Muscle of leg (tissue), 3 donors: ENCODE measurements at regions not wholly inside any gene's neighbourhood (a gene's known extent, or its start where the extent isn't known, plus 50 kb on each side); places are given as distances from the start of the nearest gene placed in this dataset.
"Not testable (repeated sequence)": the region's sequence is repeated elsewhere in the genome, so short reads cannot be mapped to it uniquely, and the experiment has no call there.

ENCODE experiments used
- DNase-seq: peaks from one replicate; pipeline ENCODE4 v3.0.0; 2013
- H3K27ac ChIP-seq: one replicate; pipeline ENCODE4 v1.5.1; 2013; ENCODE audit warnings: mild to moderate bottlenecking, low read length, control low read depth
- H3K27me3 ChIP-seq: one replicate; pipeline ENCODE4 v1.6.1; 2013; ENCODE audit warnings: low read length; ENCODE audit not compliant: control insufficient read depth, insufficient read depth
- H3K36me3 ChIP-seq: one replicate; pipeline ENCODE4 v1.6.1; 2013; ENCODE audit warnings: low read length; ENCODE audit not compliant: control insufficient read depth, insufficient read depth
- H3K4me1 ChIP-seq: one replicate; pipeline ENCODE4 v1.6.1; 2013; ENCODE audit warnings: low read length; ENCODE audit not compliant: control insufficient read depth, insufficient read depth
- H3K4me3 ChIP-seq: one replicate; pipeline ENCODE4 v1.5.1; 2013; ENCODE audit warnings: low read length, control low read depth
- H3K9me3 ChIP-seq: replicated peaks from 2 replicates; pipeline ENCODE4 v1.6.1; 2013; ENCODE audit warnings: low read depth, low read length; ENCODE audit not compliant: control insufficient read depth
- WGBS: methylation state at CpG from one replicate; pipeline ENCODE4 v1.1.5; 2013; ENCODE audit warnings: missing lambda C conversion rate; ENCODE audit not compliant: insufficient coverage; 5-methylcytosine and 5-hydroxymethylcytosine counted together

GRCh38 chr7:125274742-125275141, 345.1 kb upstream of the POT1 start:
- H3K27me3 ChIP-seq, DNase-seq, H3K4me1 ChIP-seq, H3K36me3 ChIP-seq, H3K27ac ChIP-seq, H3K4me3 ChIP-seq, H3K9me3 ChIP-seq: not testable (repeated sequence)
- 99% methylated on average over 5 of the region's 6 CpGs for WGBS

GRCh38 chr7:125264174-125264856, 334.7 kb upstream of the POT1 start:
- H3K4me3 ChIP-seq, H3K9me3 ChIP-seq, DNase-seq, H3K4me1 ChIP-seq, H3K36me3 ChIP-seq, H3K27me3 ChIP-seq, H3K27ac ChIP-seq: not testable (repeated sequence)
- WGBS: 94% methylated on average over 9 of the region's 13 CpGs

- H3K9me3 ChIP-seq, H3K4me1 ChIP-seq, H3K27me3 ChIP-seq, H3K4me3 ChIP-seq, H3K36me3 ChIP-seq, H3K27ac ChIP-seq, DNase-seq: not testable (repeated sequence)
- WGBS: 80% methylated on average over 7 of the region's 10 CpGs
Observed at GRCh38 chr7:125258876-125259417, 329.3 kb upstream of the POT1 start.

- WGBS: no CpG with 5 or more reads among the region's 2 CpGs
Observed at GRCh38 chr7:125257617-125258016, 328.0 kb upstream of the POT1 start.

GRCh38 chr7:125256446-125256845, 326.8 kb upstream of the POT1 start:
- Histone ChIP-seq H3K36me3 (no peaks in the 10 kb centered on the region), H3K4me1 (no peaks in the 10 kb centered on the region), H3K27me3 (no peaks in the 10 kb centered on the region), H3K27ac (no peak overlapping the region), H3K4me3 (no peak overlapping the region), H3K9me3 (no peaks in the 10 kb centered on the region)
- no peak for DNase-seq
- WGBS: no CpG with 5 or more reads among the region's 2 CpGs

More at GRCh38 chr7:125257617-125258016, 328.0 kb upstream of the POT1 start:
- H3K4me3 ChIP-seq: no peak overlapping the region
- no peaks in the 10 kb centered on the region for H3K9me3 ChIP-seq
- DNase-seq: no peak
- H3K36me3 ChIP-seq: no peaks in the 10 kb centered on the region
- H3K4me1 ChIP-seq: no peaks in the 10 kb centered on the region
- no peak overlapping the region for H3K27ac ChIP-seq
- H3K27me3 ChIP-seq: no peaks in the 10 kb centered on the region

- DNase-seq: no peak
- Histone ChIP-seq H3K9me3 (no peaks in the 10 kb centered on the region), H3K36me3 (no peaks in the 10 kb centered on the region), H3K27me3 (no peaks in the 10 kb centered on the region), H3K4me1 (no peaks in the 10 kb centered on the region), H3K27ac (no peak overlapping the region), H3K4me3 (no peak overlapping the region)
- no CpG with 5 or more reads among the region's 3 CpGs for WGBS
Observed at GRCh38 chr7:125255810-125256209, 326.2 kb upstream of the POT1 start.

GRCh38 chr7:125254566-125254965, 324.9 kb upstream of the POT1 start:
- DNase-seq: no peak
- no peaks in the 10 kb centered on the region for H3K9me3 ChIP-seq
- no peak overlapping the region for H3K4me3 ChIP-seq
- no peak overlapping the region for H3K27ac ChIP-seq
- no CpG with 5 or more reads among the region's 1 CpG for WGBS
- no peaks in the 10 kb centered on the region for H3K27me3 ChIP-seq
- H3K36me3 ChIP-seq: no peaks in the 10 kb centered on the region
- no peaks in the 10 kb centered on the region for H3K4me1 ChIP-seq

- no peaks in the 10 kb centered on the region for H3K27me3 ChIP-seq
- no peak for DNase-seq
- no peaks in the 10 kb centered on the region for H3K4me1 ChIP-seq
- H3K36me3 ChIP-seq: no peaks in the 10 kb centered on the region
- no CpG with 5 or more reads among the region's 3 CpGs for WGBS
- H3K9me3 ChIP-seq: no peaks in the 10 kb centered on the region
- no peak overlapping the region for H3K4me3 ChIP-seq
- no peak overlapping the region for H3K27ac ChIP-seq
Observed at GRCh38 chr7:125253452-125254190, 324.0 kb upstream of the POT1 start.

GRCh38 chr7:125247514-125248098, 318.0 kb upstream of the POT1 start:
- Histone ChIP-seq H3K27ac (no peak overlapping the region), H3K4me3 (no peak overlapping the region), H3K9me3 (no peaks in the 10 kb centered on the region), H3K4me1 (no peaks in the 10 kb centered on the region), H3K27me3 (no peaks in the 10 kb centered on the region), H3K36me3 (no peaks in the 10 kb centered on the region)
- WGBS: 80% methylated on average over 1 of the region's 1 CpG
- DNase-seq: no peak

- Histone ChIP-seq H3K27ac (no peak overlapping the region), H3K4me3 (no peak overlapping the region)
- WGBS: no CpG with 5 or more reads among the region's 1 CpG
Observed at GRCh38 chr7:125246706-125247105, 317.1 kb upstream of the POT1 start.

More at GRCh38 chr7:125246706-125247105, 317.1 kb upstream of the POT1 start:
- no peak for DNase-seq
- Histone ChIP-seq H3K4me1 (no peaks in the 10 kb centered on the region), H3K36me3 (no peaks in the 10 kb centered on the region), H3K9me3 (no peaks in the 10 kb centered on the region), H3K27me3 (no peaks in the 10 kb centered on the region)
